CD14-positive monocyte (primary cell): ENCODE measurements at regions not wholly inside any gene's neighbourhood (a gene's known extent, or its start where the extent isn't known, plus 50 kb on each side); places are given as distances from the start of the nearest gene placed in this dataset.
"Not testable (repeated sequence)": the region's sequence is repeated elsewhere in the genome, so short reads cannot be mapped to it uniquely, and the experiment has no call there.

Source experiments
- DNase-seq, 3 donors: peaks; one replicate each; pipeline ENCODE4 v3.0.0-alpha.2; 2011 to 2022
- H2AFZ ChIP-seq: 2 replicates; pipeline ENCODE4 v1.6.0; 2012; ENCODE audit warnings: mild to moderate bottlenecking, low read depth, low read length, inconsistent platforms; ENCODE audit not compliant: insufficient read depth, poor library complexity, severe bottlenecking
- H3K27ac ChIP-seq, 2 donors: 1 replicate in 1 of 2; 2 replicates in 1 of 2; pipeline ENCODE4 v1.5.1; 2012 to 2013; ENCODE audit warnings: low read length in 2 of 2, control low read depth in 1 of 2, inconsistent platforms in 1 of 2, low read depth in 1 of 2, mild to moderate bottlenecking in 1 of 2
- H3K27me3 ChIP-seq, 2 donors: one replicate each; pipeline versions ENCODE4 v1.6.0 to v1.6.1; 2011 to 2013; ENCODE audit warnings: low read length in 2 of 2; ENCODE audit not compliant: control insufficient read depth in 2 of 2, insufficient read depth in 2 of 2
- H3K36me3 ChIP-seq, 2 donors: replicated peaks in 1 of 2; 1 replicate in 1 of 2; 2 replicates in 1 of 2; pipeline versions ENCODE4 v1.5.1 to v1.6.1; 2012 to 2013; ENCODE audit warnings: low read length in 2 of 2, control low read depth in 1 of 2, inconsistent platforms in 1 of 2, mild to moderate bottlenecking in 1 of 2; ENCODE audit not compliant: insufficient read depth in 2 of 2, control insufficient read depth in 1 of 2
- H3K4me1 ChIP-seq, 2 donors: 1 replicate in 1 of 2; 2 replicates in 1 of 2; pipeline versions ENCODE4 v1.5.1 to v1.6.1; 2012 to 2013; ENCODE audit warnings: low read length in 2 of 2, control low read depth in 1 of 2, inconsistent platforms in 1 of 2, mild to moderate bottlenecking in 1 of 2, moderate library complexity in 1 of 2; ENCODE audit not compliant: insufficient read depth in 2 of 2, control insufficient read depth in 1 of 2
- H3K4me2 ChIP-seq: replicated peaks from 2 replicates; pipeline ENCODE3; 2012; ENCODE audit warnings: low read length, moderate library complexity, mild to moderate bottlenecking; ENCODE audit not compliant: poor library complexity, severe bottlenecking; ENCODE audit errors: extremely low read depth
- H3K4me3 ChIP-seq, 3 experiments: fragments of 200-600 bp in 1 of 3; sonication (generic) in 1 of 3; replicated peaks in 1 of 3; 1 replicate in 2 of 3; 2 replicates in 1 of 3; pipeline ENCODE4 v1.5.1; 2011 to 2013; ENCODE audit warnings: low read length in 3 of 3, mild to moderate bottlenecking in 3 of 3, control low read depth in 2 of 3, low read depth in 2 of 3, inconsistent platforms in 1 of 3, moderate library complexity in 1 of 3
- H3K79me2 ChIP-seq: 2 replicates; pipeline ENCODE4 v1.6.0; 2012; ENCODE audit warnings: mild to moderate bottlenecking, control low read depth, inconsistent platforms, low read length, moderate library complexity; ENCODE audit not compliant: insufficient read depth
- H3K9ac ChIP-seq: 2 replicates; pipeline ENCODE4 v1.6.0; 2017; ENCODE audit warnings: low read length, mild to moderate bottlenecking; ENCODE audit not compliant: insufficient read depth, poor library complexity, severe bottlenecking
- H3K9me3 ChIP-seq, 2 donors: replicated peaks in 1 of 2; 1 replicate in 1 of 2; 2 replicates in 1 of 2; pipeline versions ENCODE4 v1.5.1 to v1.6.1; 2012 to 2013; ENCODE audit warnings: low read length in 2 of 2, control low read depth in 1 of 2; ENCODE audit not compliant: control insufficient read depth in 1 of 2, insufficient read depth in 1 of 2
- H4K20me1 ChIP-seq: 2 replicates; pipeline ENCODE4 v1.6.0; 2012; ENCODE audit warnings: mild to moderate bottlenecking, low read length, control low read depth, moderate library complexity; ENCODE audit not compliant: insufficient read depth
- H3K27ac Mint-ChIP-seq, 7 donors: one replicate each; pipeline ENCODE4 v1.8.0; 2020; ENCODE audit warnings: mild to moderate bottlenecking in 7 of 7, mixed read lengths in 7 of 7, moderate library complexity in 6 of 7, inconsistent platforms in 2 of 7
- H3K27me3 Mint-ChIP-seq, 3 donors: one replicate each; pipeline ENCODE4 v1.8.0; 2021 to 2022; ENCODE audit warnings: low read depth in 3 of 3, mild to moderate bottlenecking in 3 of 3, mixed read lengths in 3 of 3, moderate library complexity in 3 of 3, inconsistent platforms in 1 of 3
- H3K36me3 Mint-ChIP-seq, 2 donors: one replicate each; pipeline ENCODE4 v1.8.0; 2020; ENCODE audit warnings: mixed read lengths in 2 of 2, inconsistent platforms in 1 of 2, mild to moderate bottlenecking in 1 of 2
- H3K4me1 Mint-ChIP-seq: one replicate; pipeline ENCODE4 v1.8.0; 2020; ENCODE audit warnings: mild to moderate bottlenecking, mixed read lengths
- H3K4me3 Mint-ChIP-seq, 2 donors: one replicate each; pipeline ENCODE4 v1.8.0; 2020; ENCODE audit warnings: mild to moderate bottlenecking in 2 of 2, mixed read lengths in 2 of 2, moderate library complexity in 1 of 2
- H3K9me3 Mint-ChIP-seq, 7 donors: one replicate each; pipeline ENCODE4 v1.8.0; 2020 to 2022; ENCODE audit warnings: mixed read lengths in 7 of 7, mild to moderate bottlenecking in 6 of 7, moderate library complexity in 6 of 7, inconsistent platforms in 2 of 7
- WGBS: methylation state at CpG from one replicate; pipeline ENCODE4 v1.1.5; 2013; ENCODE audit warnings: missing lambda C conversion rate; ENCODE audit not compliant: insufficient coverage; 5-methylcytosine and 5-hydroxymethylcytosine counted together
- intact Hi-C, 2 donors: fragments of 100-400 bp; cut with micrococcal nuclease; formaldehyde crosslinking; loops; one replicate each; pipeline versions ENCODE4 v1.15.0 to v1.15.1; 2023

GRCh38 chr7:29674626-29675025 is 111.0 kb downstream of the PRR15 start:
- intact Hi-C loops, H3K4me1 ChIP-seq: not testable (repeated sequence)
- no CpG with 5 or more reads among the region's 6 CpGs for WGBS

GRCh38 chr7:29677254-29677653 is 113.6 kb downstream of the PRR15 start:
- H2AFZ ChIP-seq, H3K36me3 ChIP-seq, H3K9me3 ChIP-seq, H3K9ac ChIP-seq, intact Hi-C loops, H3K36me3 Mint-ChIP-seq, H3K27ac ChIP-seq, H3K79me2 ChIP-seq, H3K4me3 Mint-ChIP-seq, H3K4me1 ChIP-seq, DNase-seq, H3K4me3 ChIP-seq, H3K4me2 ChIP-seq, H3K27me3 ChIP-seq, H3K9me3 Mint-ChIP-seq, H4K20me1 ChIP-seq, H3K27me3 Mint-ChIP-seq: not testable (repeated sequence)
- peak overlapping the region in 1 of 7 donors; percentile 42 for H3K27ac Mint-ChIP-seq
- peaks cover 10% of the 10 kb centered on the region for H3K4me1 Mint-ChIP-seq
- no CpG with 5 or more reads among the region's 2 CpGs for WGBS

More at GRCh38 chr7:29674626-29675025, 111.0 kb downstream of the PRR15 start:
- H3K4me1 Mint-ChIP-seq, H3K27me3 Mint-ChIP-seq, H3K9me3 Mint-ChIP-seq, H3K4me3 ChIP-seq, H2AFZ ChIP-seq, DNase-seq, H3K9me3 ChIP-seq, H3K27me3 ChIP-seq, H3K4me2 ChIP-seq, H3K36me3 ChIP-seq, H3K27ac ChIP-seq, H3K9ac ChIP-seq, H3K4me3 Mint-ChIP-seq, H3K79me2 ChIP-seq, H4K20me1 ChIP-seq, H3K27ac Mint-ChIP-seq, H3K36me3 Mint-ChIP-seq: not testable (repeated sequence)

GRCh38 chr7:29679963-29680362 is 116.3 kb downstream of the PRR15 start:
- peaks cover 18% of the 10 kb centered on the region for H3K4me1 Mint-ChIP-seq
- H3K9me3 ChIP-seq, H3K36me3 Mint-ChIP-seq, H3K4me3 ChIP-seq, H3K27ac ChIP-seq, H3K27ac Mint-ChIP-seq, DNase-seq, H3K4me2 ChIP-seq, intact Hi-C loops, H3K9me3 Mint-ChIP-seq, H3K27me3 Mint-ChIP-seq, H3K4me1 ChIP-seq, H2AFZ ChIP-seq, H3K36me3 ChIP-seq, H4K20me1 ChIP-seq, H3K27me3 ChIP-seq, H3K4me3 Mint-ChIP-seq, H3K9ac ChIP-seq: not testable (repeated sequence)
- peaks cover 10% of the 10 kb centered on the region for H3K79me2 ChIP-seq
- no CpG with 5 or more reads among the region's 2 CpGs for WGBS

GRCh38 chr7:29680601-29681000 is 117.0 kb downstream of the PRR15 start:
- H2AFZ ChIP-seq, DNase-seq, H4K20me1 ChIP-seq, H3K4me3 ChIP-seq, H3K9me3 ChIP-seq, H3K4me2 ChIP-seq, H3K27ac ChIP-seq, H3K27me3 ChIP-seq, H3K4me1 ChIP-seq, H3K36me3 Mint-ChIP-seq, H3K36me3 ChIP-seq, H3K4me3 Mint-ChIP-seq, intact Hi-C loops, H3K27me3 Mint-ChIP-seq, H3K9me3 Mint-ChIP-seq, H3K9ac ChIP-seq: not testable (repeated sequence)
- Mint-ChIP-seq H3K4me1 (peaks cover 18% of the 10 kb centered on the region), H3K27ac (peak overlapping the region in 1 of 7 donors; percentile 48)
- peaks cover 10% of the 10 kb centered on the region for H3K79me2 ChIP-seq
- WGBS, result 100% methylated on average over 1 of the region's 2 CpGs
